H1 (cell line): ENCODE measurements at regions not wholly inside any gene's neighbourhood (a gene's known extent, or its start where the extent isn't known, plus 50 kb on each side); places are given as distances from the start of the nearest gene placed in this dataset.

Experiments
- EGR1 ChIP-seq: IDR thresholded peaks from 2 replicates; pipeline ENCODE4 v1.6.1; 2011; ENCODE audit warnings: low read depth, low read length, borderline replicate concordance
- GABPA ChIP-seq: IDR thresholded peaks from 2 replicates; pipeline ENCODE4 v1.6.1; 2011; ENCODE audit warnings: mild to moderate bottlenecking, low read length, moderate library complexity, borderline replicate concordance; ENCODE audit not compliant: insufficient read depth
- TF ChIP-seq, protein P1 (sequence below): fragments of 300-600 bp; sonication (generic); IDR thresholded peaks from 2 replicates; pipeline ENCODE4 v1.7.1; 2012; ENCODE audit warnings: low read length, moderate library complexity, mild to moderate bottlenecking, inconsistent platforms; ENCODE audit not compliant: insufficient replicate concordance

DNA sequence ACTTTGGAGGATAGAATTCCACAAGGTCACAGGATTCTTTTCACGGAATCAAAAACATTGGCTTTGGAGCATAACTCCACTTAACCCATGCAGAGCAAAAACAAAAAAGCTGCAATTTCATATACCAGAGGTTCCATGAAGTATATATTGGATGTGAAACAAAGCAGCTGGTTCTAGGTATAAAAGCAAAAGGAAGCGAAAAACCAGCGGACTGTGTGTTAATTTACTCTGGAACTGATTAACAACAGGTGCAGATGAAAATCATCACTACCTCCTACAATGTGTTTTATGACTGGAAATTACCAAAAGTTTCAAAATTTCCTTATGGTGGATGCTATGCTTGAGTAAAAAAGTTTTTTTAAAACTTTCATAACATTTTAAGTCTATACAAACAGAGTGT, 54.4 kb upstream of the LINC00305 start (continued):
- TF ChIP-seq, protein P1, sequence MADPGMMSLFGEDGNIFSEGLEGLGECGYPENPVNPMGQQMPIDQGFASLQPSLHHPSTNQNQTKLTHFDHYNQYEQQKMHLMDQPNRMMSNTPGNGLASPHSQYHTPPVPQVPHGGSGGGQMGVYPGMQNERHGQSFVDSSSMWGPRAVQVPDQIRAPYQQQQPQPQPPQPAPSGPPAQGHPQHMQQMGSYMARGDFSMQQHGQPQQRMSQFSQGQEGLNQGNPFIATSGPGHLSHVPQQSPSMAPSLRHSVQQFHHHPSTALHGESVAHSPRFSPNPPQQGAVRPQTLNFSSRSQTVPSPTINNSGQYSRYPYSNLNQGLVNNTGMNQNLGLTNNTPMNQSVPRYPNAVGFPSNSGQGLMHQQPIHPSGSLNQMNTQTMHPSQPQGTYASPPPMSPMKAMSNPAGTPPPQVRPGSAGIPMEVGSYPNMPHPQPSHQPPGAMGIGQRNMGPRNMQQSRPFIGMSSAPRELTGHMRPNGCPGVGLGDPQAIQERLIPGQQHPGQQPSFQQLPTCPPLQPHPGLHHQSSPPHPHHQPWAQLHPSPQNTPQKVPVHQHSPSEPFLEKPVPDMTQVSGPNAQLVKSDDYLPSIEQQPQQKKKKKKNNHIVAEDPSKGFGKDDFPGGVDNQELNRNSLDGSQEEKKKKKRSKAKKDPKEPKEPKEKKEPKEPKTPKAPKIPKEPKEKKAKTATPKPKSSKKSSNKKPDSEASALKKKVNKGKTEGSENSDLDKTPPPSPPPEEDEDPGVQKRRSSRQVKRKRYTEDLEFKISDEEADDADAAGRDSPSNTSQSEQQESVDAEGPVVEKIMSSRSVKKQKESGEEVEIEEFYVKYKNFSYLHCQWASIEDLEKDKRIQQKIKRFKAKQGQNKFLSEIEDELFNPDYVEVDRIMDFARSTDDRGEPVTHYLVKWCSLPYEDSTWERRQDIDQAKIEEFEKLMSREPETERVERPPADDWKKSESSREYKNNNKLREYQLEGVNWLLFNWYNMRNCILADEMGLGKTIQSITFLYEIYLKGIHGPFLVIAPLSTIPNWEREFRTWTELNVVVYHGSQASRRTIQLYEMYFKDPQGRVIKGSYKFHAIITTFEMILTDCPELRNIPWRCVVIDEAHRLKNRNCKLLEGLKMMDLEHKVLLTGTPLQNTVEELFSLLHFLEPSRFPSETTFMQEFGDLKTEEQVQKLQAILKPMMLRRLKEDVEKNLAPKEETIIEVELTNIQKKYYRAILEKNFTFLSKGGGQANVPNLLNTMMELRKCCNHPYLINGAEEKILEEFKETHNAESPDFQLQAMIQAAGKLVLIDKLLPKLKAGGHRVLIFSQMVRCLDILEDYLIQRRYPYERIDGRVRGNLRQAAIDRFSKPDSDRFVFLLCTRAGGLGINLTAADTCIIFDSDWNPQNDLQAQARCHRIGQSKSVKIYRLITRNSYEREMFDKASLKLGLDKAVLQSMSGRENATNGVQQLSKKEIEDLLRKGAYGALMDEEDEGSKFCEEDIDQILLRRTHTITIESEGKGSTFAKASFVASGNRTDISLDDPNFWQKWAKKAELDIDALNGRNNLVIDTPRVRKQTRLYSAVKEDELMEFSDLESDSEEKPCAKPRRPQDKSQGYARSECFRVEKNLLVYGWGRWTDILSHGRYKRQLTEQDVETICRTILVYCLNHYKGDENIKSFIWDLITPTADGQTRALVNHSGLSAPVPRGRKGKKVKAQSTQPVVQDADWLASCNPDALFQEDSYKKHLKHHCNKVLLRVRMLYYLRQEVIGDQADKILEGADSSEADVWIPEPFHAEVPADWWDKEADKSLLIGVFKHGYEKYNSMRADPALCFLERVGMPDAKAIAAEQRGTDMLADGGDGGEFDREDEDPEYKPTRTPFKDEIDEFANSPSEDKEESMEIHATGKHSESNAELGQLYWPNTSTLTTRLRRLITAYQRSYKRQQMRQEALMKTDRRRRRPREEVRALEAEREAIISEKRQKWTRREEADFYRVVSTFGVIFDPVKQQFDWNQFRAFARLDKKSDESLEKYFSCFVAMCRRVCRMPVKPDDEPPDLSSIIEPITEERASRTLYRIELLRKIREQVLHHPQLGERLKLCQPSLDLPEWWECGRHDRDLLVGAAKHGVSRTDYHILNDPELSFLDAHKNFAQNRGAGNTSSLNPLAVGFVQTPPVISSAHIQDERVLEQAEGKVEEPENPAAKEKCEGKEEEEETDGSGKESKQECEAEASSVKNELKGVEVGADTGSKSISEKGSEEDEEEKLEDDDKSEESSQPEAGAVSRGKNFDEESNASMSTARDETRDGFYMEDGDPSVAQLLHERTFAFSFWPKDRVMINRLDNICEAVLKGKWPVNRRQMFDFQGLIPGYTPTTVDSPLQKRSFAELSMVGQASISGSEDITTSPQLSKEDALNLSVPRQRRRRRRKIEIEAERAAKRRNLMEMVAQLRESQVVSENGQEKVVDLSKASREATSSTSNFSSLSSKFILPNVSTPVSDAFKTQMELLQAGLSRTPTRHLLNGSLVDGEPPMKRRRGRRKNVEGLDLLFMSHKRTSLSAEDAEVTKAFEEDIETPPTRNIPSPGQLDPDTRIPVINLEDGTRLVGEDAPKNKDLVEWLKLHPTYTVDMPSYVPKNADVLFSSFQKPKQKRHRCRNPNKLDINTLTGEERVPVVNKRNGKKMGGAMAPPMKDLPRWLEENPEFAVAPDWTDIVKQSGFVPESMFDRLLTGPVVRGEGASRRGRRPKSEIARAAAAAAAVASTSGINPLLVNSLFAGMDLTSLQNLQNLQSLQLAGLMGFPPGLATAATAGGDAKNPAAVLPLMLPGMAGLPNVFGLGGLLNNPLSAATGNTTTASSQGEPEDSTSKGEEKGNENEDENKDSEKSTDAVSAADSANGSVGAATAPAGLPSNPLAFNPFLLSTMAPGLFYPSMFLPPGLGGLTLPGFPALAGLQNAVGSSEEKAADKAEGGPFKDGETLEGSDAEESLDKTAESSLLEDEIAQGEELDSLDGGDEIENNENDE, result no peak
- TF ChIP-seq GABPA (no peak), EGR1 (no peak)
